OCI-LY1 (cell line): ENCODE measurements at regions not wholly inside any gene's neighbourhood (a gene's known extent, or its start where the extent isn't known, plus 50 kb on each side); places are given as distances from the start of the nearest gene placed in this dataset.

Experiments
- H2AFZ ChIP-seq: fragments of 200-600 bp; sonication (generic), shearing (Covaris generic); 2 replicates; pipeline ENCODE4 v1.6.0; 2014; ENCODE audit warnings: antibody characterized with exemption, mild to moderate bottlenecking, low read length
- H3F3A ChIP-seq: fragments of 200-600 bp; sonication (generic), shearing (Covaris generic); 2 replicates; pipeline ENCODE4 v1.6.0; 2014; ENCODE audit warnings: mild to moderate bottlenecking, antibody characterized with exemption, low read length, moderate library complexity; ENCODE audit not compliant: insufficient read depth
- H3K27ac ChIP-seq: fragments of 200-600 bp; sonication (generic); 2 replicates; pipeline ENCODE4 v1.5.1; 2014; ENCODE audit warnings: low read length, mixed run types, mild to moderate bottlenecking, low read depth; ENCODE audit not compliant: poor library complexity, severe bottlenecking
- H3K27me3 ChIP-seq: fragments of 200-600 bp; sonication (generic); 2 replicates; pipeline ENCODE4 v1.6.0; 2014; ENCODE audit warnings: antibody characterized with exemption, mild to moderate bottlenecking, low read length, moderate library complexity; ENCODE audit not compliant: insufficient read depth
- H3K36me3 ChIP-seq: fragments of 200-600 bp; sonication (generic); 2 replicates; pipeline ENCODE4 v1.6.1; 2014; ENCODE audit warnings: mild to moderate bottlenecking, antibody characterized with exemption, low read length, moderate library complexity, mixed read lengths; ENCODE audit not compliant: insufficient read depth
- H3K4me1 ChIP-seq: fragments of 200-600 bp; sonication (generic); 2 replicates; pipeline ENCODE4 v1.5.1; 2014; ENCODE audit warnings: mild to moderate bottlenecking, low read length, moderate library complexity; ENCODE audit not compliant: insufficient read depth, severe bottlenecking
- H3K4me2 ChIP-seq: fragments of 200-600 bp; sonication (generic), shearing (Covaris generic); 2 replicates; pipeline ENCODE4 v1.6.1; 2014; ENCODE audit warnings: low read length
- H3K4me3 ChIP-seq: fragments of 200-600 bp; sonication (generic); 2 replicates; pipeline ENCODE4 v1.5.1; 2014; ENCODE audit warnings: low read length, low read depth, mild to moderate bottlenecking, mixed read lengths; ENCODE audit not compliant: poor library complexity, severe bottlenecking
- H3K79me2 ChIP-seq: fragments of 200-600 bp; shearing (Covaris generic); 2 replicates; pipeline ENCODE4 v1.6.1; 2016; ENCODE audit warnings: mixed run types, low read length, mixed read lengths; ENCODE audit not compliant: insufficient read depth
- H3K9ac ChIP-seq: fragments of 200-600 bp; sonication (generic), shearing (Covaris generic); 2 replicates; pipeline ENCODE4 v1.6.1; 2014; ENCODE audit warnings: mild to moderate bottlenecking, low read length, mixed read lengths
- H3K9me2 ChIP-seq: fragments of 200-600 bp; sonication (generic), shearing (Covaris generic); 2 replicates; pipeline ENCODE4 v1.6.1; 2014; ENCODE audit warnings: low read depth, mild to moderate bottlenecking, low read length, mixed read lengths
- H3K9me3 ChIP-seq: fragments of 200-600 bp; shearing (Covaris generic); 2 replicates; pipeline ENCODE4 v1.6.1; 2014; ENCODE audit warnings: low read length, mixed read lengths
- H4K20me1 ChIP-seq: fragments of 200-600 bp; sonication (generic), shearing (Covaris generic); 2 replicates; pipeline ENCODE4 v1.6.0; 2016; ENCODE audit warnings: mild to moderate bottlenecking, low read length; ENCODE audit not compliant: insufficient read depth
- CTCF ChIP-seq: fragments of 200-600 bp; sonication (generic), shearing (Covaris generic); IDR thresholded peaks from 2 replicates; pipeline ENCODE4 v1.5.1; 2017; ENCODE audit warnings: mild to moderate bottlenecking, antibody characterized with exemption, low read length, moderate library complexity, mixed read lengths
- EZH2 ChIP-seq: fragments of 200-600 bp; sonication (generic), shearing (Covaris generic); IDR thresholded peaks from 2 replicates; pipeline ENCODE4 v1.8.0; 2017; ENCODE audit warnings: borderline replicate concordance, mixed run types, mild to moderate bottlenecking, antibody characterized with exemption, low read length, moderate library complexity, mixed read lengths

DNA sequence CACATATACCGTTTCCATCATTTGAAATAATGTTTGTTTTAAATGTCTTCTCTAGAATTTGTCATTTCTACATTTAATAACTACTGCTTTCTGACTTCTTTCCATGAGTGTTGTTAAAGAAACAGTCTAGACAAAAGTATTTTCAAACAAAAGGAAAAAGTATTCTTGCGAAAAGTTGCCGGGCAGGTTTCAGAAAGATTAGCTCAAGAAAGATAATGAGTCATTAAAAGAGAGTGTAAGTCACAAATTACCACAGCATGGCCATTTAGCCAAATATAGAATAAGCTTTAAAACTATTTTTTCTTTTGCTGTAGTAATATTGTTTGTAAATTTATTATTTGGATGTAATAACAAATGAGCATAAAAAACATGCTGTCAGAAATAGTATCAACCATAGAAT lies 493.0 kb downstream of the TLL1 start:
- H3K4me2 ChIP-seq: no peak overlapping the region
- no peak overlapping the region for H3K27ac ChIP-seq
- no peak for TF ChIP-seq EZH2
- no peaks in the 10 kb centered on the region for H3F3A ChIP-seq
- H3K36me3 ChIP-seq: no peaks in the 10 kb centered on the region
- no peaks in the 10 kb centered on the region for H3K79me2 ChIP-seq
- no peak overlapping the region for H3K9ac ChIP-seq
- no peaks in the 10 kb centered on the region for H3K27me3 ChIP-seq
- H4K20me1 ChIP-seq: no peaks in the 10 kb centered on the region
- no peak overlapping the region for H3K4me3 ChIP-seq
- no peaks in the 10 kb centered on the region for H3K9me2 ChIP-seq
- H3K4me1 ChIP-seq: no peaks in the 10 kb centered on the region
- H2AFZ ChIP-seq: no peak overlapping the region
- no peaks in the 10 kb centered on the region for H3K9me3 ChIP-seq

- Histone ChIP-seq H3K27me3 (no peaks in the 10 kb centered on the region), H3K9me2 (no peaks in the 10 kb centered on the region), H3K4me2 (no peak overlapping the region), H4K20me1 (no peaks in the 10 kb centered on the region), H3K4me3 (no peak overlapping the region), H3K9ac (no peak overlapping the region), H2AFZ (no peak overlapping the region), H3K27ac (no peak overlapping the region), H3K36me3 (no peaks in the 10 kb centered on the region), H3K9me3 (0 out of 2 replicates have a peak, but pooled peaks cover 8% of the 10 kb centered on the region), H3K79me2 (no peaks in the 10 kb centered on the region), H3F3A (no peaks in the 10 kb centered on the region), H3K4me1 (no peaks in the 10 kb centered on the region)
- TF ChIP-seq EZH2 (no peak), CTCF (no peak)
These were observed 504.5 kb downstream of the TLL1 start for GRCh38 chr4:166377578-166377977.

GRCh38 chr4:166386491-166387360 lies 513.7 kb downstream of the TLL1 start:
- Histone ChIP-seq H3K4me1 (no peaks in the 10 kb centered on the region), H3K9ac (no peak overlapping the region), H3K36me3 (no peaks in the 10 kb centered on the region), H3K27me3 (no peaks in the 10 kb centered on the region), H4K20me1 (no peaks in the 10 kb centered on the region), H3K4me3 (no peak overlapping the region), H3K27ac (no peak overlapping the region), H3K79me2 (no peaks in the 10 kb centered on the region), H3K9me2 (no peaks in the 10 kb centered on the region), H3F3A (no peaks in the 10 kb centered on the region), H3K4me2 (no peak overlapping the region), H3K9me3 (no peaks in the 10 kb centered on the region), H2AFZ (no peak overlapping the region)
- TF ChIP-seq CTCF (no peak), EZH2 (no peak)

DNA sequence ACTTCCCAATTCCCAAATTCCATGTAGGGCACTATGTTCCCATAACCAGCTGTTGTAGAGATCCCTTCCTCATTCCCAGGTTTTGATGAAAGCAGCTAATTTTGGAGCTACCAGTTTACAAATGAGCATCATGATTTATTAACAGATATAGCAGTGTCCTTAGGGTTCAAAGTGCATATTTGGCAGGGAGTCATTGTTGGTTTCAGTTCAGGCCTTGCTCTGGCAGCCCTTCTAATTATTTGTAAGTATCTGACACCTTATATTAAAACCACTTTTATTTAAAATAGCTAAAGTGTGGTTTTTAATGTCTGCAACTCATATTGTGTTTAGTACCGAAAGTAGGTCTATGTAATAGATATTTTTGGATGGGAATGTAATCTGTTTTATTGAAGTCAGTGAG lies 518.5 kb downstream of the TLL1 start:
- H4K20me1 ChIP-seq: no peaks in the 10 kb centered on the region
- no peaks in the 10 kb centered on the region for H3K36me3 ChIP-seq
- H3K4me1 ChIP-seq: no peaks in the 10 kb centered on the region
- no peak overlapping the region for H2AFZ ChIP-seq
- H3K4me2 ChIP-seq: no peak overlapping the region
- H3F3A ChIP-seq: no peaks in the 10 kb centered on the region
- H3K9ac ChIP-seq: no peak overlapping the region
- no peaks in the 10 kb centered on the region for H3K9me2 ChIP-seq
- no peaks in the 10 kb centered on the region for H3K79me2 ChIP-seq
- no peaks in the 10 kb centered on the region for H3K9me3 ChIP-seq
- H3K4me3 ChIP-seq: no peak overlapping the region
- no peaks in the 10 kb centered on the region for H3K27me3 ChIP-seq
- TF ChIP-seq EZH2 (no peak), CTCF (no peak)
- H3K27ac ChIP-seq: no peak overlapping the region
